Gastrocnemius medialis (tissue), 4 donors: ENCODE measurements at regions not wholly inside any gene's neighbourhood (a gene's known extent, or its start where the extent isn't known, plus 50 kb on each side); places are given as distances from the start of the nearest gene placed in this dataset.

ENCODE experiments used
- ATAC-seq, 2 donors: fragments of 150-250 bp; one replicate each; pipeline ENCODE4 v1.9.1; 2016
- DNase-seq, 2 donors: peaks; one replicate each; pipeline ENCODE4 v3.0.0-alpha.2; 2019
- H3K27ac ChIP-seq, 4 donors: fragments of 200-600 bp; sonication (generic); 1 replicate in 1 of 4; 2 replicates in 3 of 4; pipeline ENCODE4 v1.5.1; 2016 to 2018; ENCODE audit warnings: mild to moderate bottlenecking in 2 of 4, moderate library complexity in 1 of 4
- H3K27me3 ChIP-seq, 3 donors: fragments of 200-600 bp; sonication (generic) in 2 of 3; 1 replicate in 1 of 3; 2 replicates in 2 of 3; pipeline versions ENCODE4 v1.5.1 to v1.6.0; 2016 to 2019; ENCODE audit warnings: mild to moderate bottlenecking in 1 of 3, moderate library complexity in 1 of 3
- H3K36me3 ChIP-seq, 2 donors: fragments of 200-600 bp; sonication (generic) in 1 of 2; one replicate each; pipeline ENCODE4 v1.5.1; 2017 to 2018
- H3K4me1 ChIP-seq, 2 donors: fragments of 200-600 bp; sonication (generic) in 1 of 2; one replicate each; pipeline ENCODE4 v1.5.1; 2016 to 2017; ENCODE audit warnings: mild to moderate bottlenecking in 2 of 2
- H3K4me3 ChIP-seq, 4 donors: fragments of 200-600 bp; sonication (generic) in 3 of 4; 1 replicate in 1 of 4; 2 replicates in 3 of 4; pipeline ENCODE4 v1.5.1; 2016 to 2019; ENCODE audit warnings: mild to moderate bottlenecking in 2 of 4
- H3K9me3 ChIP-seq, 3 donors: fragments of 200-600 bp; sonication (generic) in 2 of 3; 1 replicate in 1 of 3; 2 replicates in 2 of 3; pipeline ENCODE4 v1.5.1; 2016 to 2019
- CTCF ChIP-seq, 5 experiments: fragments of 450-650 bp in 3 of 5; fragments of 200-600 bp in 2 of 5; sonication (generic) in 2 of 5; IDR thresholded peaks in 4 of 5; conservative IDR thresholded peaks in 1 of 5; 1 replicate in 4 of 5; 2 replicates in 1 of 5; pipeline ENCODE4 v1.5.1; 2016 to 2019; ENCODE audit warnings: antibody characterized with exemption in 5 of 5, mild to moderate bottlenecking in 3 of 5, moderate library complexity in 3 of 5
- POLR2A ChIP-seq, 2 donors: fragments of 450-650 bp; IDR thresholded peaks; one replicate each; pipeline ENCODE4 v1.6.1; 2017; ENCODE audit warnings: antibody characterized with exemption in 2 of 2, mild to moderate bottlenecking in 2 of 2, moderate library complexity in 2 of 2
- in situ Hi-C, 4 donors: fragments of 200-750 bp; cut with MboI; loops; one replicate each; pipeline versions ENCODE4 v1.15.0 to v1.8.0; 2017; ENCODE audit warnings: low sequenced_read_pairs in 4 of 4
- intact Hi-C: fragments of 100-400 bp; cut with DNase I; formaldehyde crosslinking; loops from one replicate; pipeline ENCODE4 v1.15.1; 2023; ENCODE audit warnings: low total_unique reads

- H3K36me3 ChIP-seq, result no peaks in the 10 kb centered on the region
- no peaks in the 10 kb centered on the region for H3K9me3 ChIP-seq
- H3K27ac ChIP-seq, result peak overlapping the region in 3 of 4 donors; percentile 3 to 44 (median 20)
- no peaks in the 10 kb centered on the region for H3K27me3 ChIP-seq
- peaks cover 7 to 29% of the 10 kb centered on the region in 2 donors for H3K4me1 ChIP-seq
- ATAC-seq (peak; percentile 53 to 88), DNase-seq (no peak)
- TF ChIP-seq CTCF (IDR thresholded peaks at IDR 0.05 in 4 of 5, conservative IDR thresholded peaks at IDR 0.05 in 1 of 5), result no peak
- TF ChIP-seq POLR2A (IDR thresholded peaks at IDR 0.05), result no peak
- no peak overlapping the region for H3K4me3 ChIP-seq
- in situ Hi-C loops, result no loop called here
- intact Hi-C loops, result loop anchor here (5.0 kb wide), 2 partner anchors 58 to 1647 kb away; no protein-coding TSS in a partner anchor
Measured at GRCh38 chr3:73784686-73785392, 160.1 kb upstream of the PDZRN3 start.

GRCh38 chr3:73783811-73784210 lies 159.1 kb upstream of the PDZRN3 start:
- no peak overlapping the region for H3K4me3 ChIP-seq
- no peaks in the 10 kb centered on the region for H3K27me3 ChIP-seq
- peaks cover 7 to 29% of the 10 kb centered on the region in 2 donors for H3K4me1 ChIP-seq
- no peak overlapping the region for H3K27ac ChIP-seq
- ATAC-seq (no peak), DNase-seq (no peak)
- no peak for TF ChIP-seq POLR2A (IDR thresholded peaks at IDR 0.05)
- no peak for TF ChIP-seq CTCF (IDR thresholded peaks at IDR 0.05 in 4 of 5, conservative IDR thresholded peaks at IDR 0.05 in 1 of 5)
- no peaks in the 10 kb centered on the region for H3K36me3 ChIP-seq
- intact Hi-C loops (loop anchor here (5.0 kb wide), 1 partner anchor 1648 kb away; no protein-coding TSS in a partner anchor), in situ Hi-C loops (no loop called here)
- H3K9me3 ChIP-seq, result no peaks in the 10 kb centered on the region

GRCh38 chr3:73781541-73781940 lies 156.8 kb upstream of the PDZRN3 start:
- Histone ChIP-seq H3K9me3 (no peaks in the 10 kb centered on the region), H3K4me3 (no peak overlapping the region), H3K36me3 (no peaks in the 10 kb centered on the region), H3K27ac (peak overlapping the region in 2 of 4 donors; percentile 9 to 18), H3K4me1 (peaks cover 7 to 26% of the 10 kb centered on the region in 2 donors), H3K27me3 (no peaks in the 10 kb centered on the region)
- in situ Hi-C loops (no loop called here), intact Hi-C loops (loop anchor here (5.0 kb wide), 1 partner anchor 1651 kb away; no protein-coding TSS in a partner anchor)
- ATAC-seq, result no peak
- no peak for DNase-seq
- TF ChIP-seq POLR2A (IDR thresholded peaks at IDR 0.05) (no peak), CTCF (IDR thresholded peaks at IDR 0.05 in 4 of 5, conservative IDR thresholded peaks at IDR 0.05 in 1 of 5) (no peak)

GRCh38 chr3:73774645-73775044 lies 149.9 kb upstream of the PDZRN3 start:
- Histone ChIP-seq H3K36me3 (no peaks in the 10 kb centered on the region), H3K4me3 (no peak overlapping the region), H3K27ac (no peak overlapping the region), H3K27me3 (no peaks in the 10 kb centered on the region), H3K9me3 (no peaks in the 10 kb centered on the region), H3K4me1 (no peaks in the 10 kb centered on the region)
- intact Hi-C loops, result no loop called here
- in situ Hi-C loops, result no loop called here
- no peak for DNase-seq
- ATAC-seq, result no peak
- TF ChIP-seq CTCF (IDR thresholded peaks at IDR 0.05 in 4 of 5, conservative IDR thresholded peaks at IDR 0.05 in 1 of 5), result no peak
- no peak for TF ChIP-seq POLR2A (IDR thresholded peaks at IDR 0.05)
